ENCODE measurements at regions not wholly inside any gene's neighbourhood (a gene's known extent, or its start where the extent isn't known, plus 50 kb on each side); places are given as distances from the start of the nearest gene placed in this dataset.

DNA sequence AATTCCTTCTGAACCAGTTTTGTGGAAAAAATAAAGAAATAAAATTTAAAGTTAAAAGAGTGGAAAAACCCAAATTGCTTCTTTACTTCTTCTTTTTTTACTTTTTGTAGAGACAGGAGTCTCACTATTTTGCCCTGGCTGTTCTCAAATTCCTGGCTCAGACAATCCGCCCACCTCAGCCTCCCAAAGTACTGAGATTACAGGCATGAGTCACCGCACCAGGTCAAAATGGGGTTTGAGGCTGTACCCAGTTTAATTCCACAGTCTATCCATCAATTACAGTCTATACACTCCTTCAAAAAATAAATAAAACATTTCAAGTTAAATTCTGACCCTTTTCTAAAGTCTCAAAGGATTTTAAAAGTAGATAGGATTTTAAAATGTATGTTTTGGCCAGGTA lies 120.3 kb downstream of the FAM161A start:
- no peak for TF ChIP-seq CTCF (IDR thresholded peaks at IDR 0.05)
- no peak for TF ChIP-seq ZFX (IDR thresholded peaks at IDR 0.05; ENCODE audit: borderline replicate concordance)

Data from 22Rv1 (cell line).